ENCODE measurements at regions not wholly inside any gene's neighbourhood (a gene's known extent, or its start where the extent isn't known, plus 50 kb on each side); places are given as distances from the start of the nearest gene placed in this dataset.

DNA sequence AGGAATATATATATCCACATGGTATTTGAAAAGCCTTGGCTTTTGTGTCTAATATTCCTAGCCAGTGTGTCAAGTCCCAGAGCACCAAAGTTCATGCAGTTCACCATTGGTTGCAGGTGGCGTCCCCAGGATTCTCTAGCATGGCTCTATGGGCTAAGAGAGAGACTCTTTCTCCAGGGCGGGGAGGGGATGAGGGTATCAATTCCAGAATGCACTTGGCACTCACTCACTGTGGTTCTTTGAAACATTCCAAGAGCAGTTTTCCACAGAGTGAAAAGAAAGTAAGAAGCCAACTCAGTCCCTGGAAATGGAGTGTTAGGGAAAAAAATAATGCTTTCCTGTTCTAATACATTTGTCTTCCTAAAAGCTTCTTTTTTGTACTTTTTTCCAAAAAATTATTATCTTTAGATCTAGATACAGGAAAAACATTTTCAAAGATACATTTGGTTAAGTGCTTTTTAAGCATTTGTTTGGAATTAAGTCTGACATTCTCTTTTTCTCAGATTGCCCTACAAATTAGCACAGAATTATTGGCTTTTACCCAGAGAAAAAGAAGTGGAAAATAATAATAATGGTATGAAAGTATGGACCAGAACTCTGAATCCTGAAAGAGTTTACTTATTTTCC is 239.9 kb downstream of the PAX3 start:
- DNase-seq = no peak

DNA sequence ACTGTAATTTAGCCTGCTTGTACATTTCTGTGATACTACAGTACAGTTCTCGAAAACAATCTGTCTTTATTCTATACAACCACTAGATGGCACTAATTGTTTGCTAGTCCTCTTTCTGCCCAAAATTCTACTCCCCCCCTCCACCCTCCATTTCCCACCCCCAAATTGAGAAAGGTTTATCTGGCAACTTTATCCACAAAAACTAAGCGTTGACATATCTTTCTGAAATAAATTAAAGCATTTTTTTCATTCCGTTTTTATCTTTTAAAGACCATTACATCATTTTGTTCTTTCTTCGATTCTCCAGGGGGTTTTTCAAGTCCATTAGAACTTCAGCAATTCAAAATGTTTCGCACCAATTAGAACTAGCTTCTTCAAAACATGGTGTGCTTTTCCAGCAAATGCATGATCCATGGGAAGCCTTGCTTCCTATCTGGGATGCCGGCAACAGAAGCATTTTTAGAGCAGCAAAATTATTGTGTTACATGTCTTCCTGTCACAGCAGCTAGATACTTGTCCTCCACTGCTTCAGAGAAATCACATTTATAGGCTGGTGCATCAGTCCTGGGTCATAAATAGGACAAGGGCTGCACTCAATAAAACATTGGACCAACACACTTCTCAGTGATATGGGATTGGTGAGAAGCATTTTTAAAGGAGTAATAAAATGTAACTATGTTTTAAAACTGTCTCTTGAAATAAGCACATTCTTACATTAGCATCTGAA is 241.3 kb downstream of the PAX3 start:
- DNase-seq = no peak

DNA sequence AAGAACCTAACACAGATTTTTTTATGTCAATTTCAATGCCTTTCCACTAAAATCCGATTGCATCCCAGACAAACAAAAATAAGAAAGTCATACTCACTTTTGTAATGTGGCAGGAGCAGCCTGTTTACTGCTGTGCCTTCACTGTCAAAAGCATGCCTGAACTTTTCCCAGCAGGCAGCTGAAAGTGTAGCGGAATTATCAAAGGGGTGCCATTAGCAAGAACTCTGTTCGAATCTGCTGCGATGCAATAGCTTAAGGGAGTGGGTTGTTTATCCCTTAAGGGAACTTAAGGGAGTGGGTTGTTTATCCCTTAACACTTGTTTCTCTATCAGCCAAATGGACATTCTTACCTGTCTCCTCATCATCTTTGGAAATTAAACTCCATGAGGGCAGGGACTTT is 243.5 kb downstream of the PAX3 start:
- no peak for DNase-seq

DNA sequence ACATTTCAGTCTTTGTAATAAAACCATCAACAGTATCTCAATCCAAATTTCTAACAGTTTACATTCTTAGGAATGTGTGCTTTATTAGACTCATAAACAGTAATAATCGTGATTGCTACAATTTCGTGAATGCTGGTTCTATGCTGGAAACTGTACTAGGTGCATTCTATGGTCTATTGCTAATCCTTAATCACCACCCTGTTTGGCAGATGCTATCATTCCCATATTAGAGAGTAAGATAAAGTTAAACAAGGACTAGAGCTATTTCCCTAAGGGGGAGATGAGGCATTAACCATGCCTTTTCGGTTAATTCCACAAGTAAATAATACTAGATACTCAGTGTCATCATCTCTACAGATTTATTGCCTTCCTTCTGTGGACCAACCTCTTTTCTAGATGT is 244.0 kb downstream of the PAX3 start:
- DNase-seq = no peak

GRCh38 chr2:222052934-222053367 is 245.8 kb downstream of the PAX3 start:
- no peak for DNase-seq

DNA sequence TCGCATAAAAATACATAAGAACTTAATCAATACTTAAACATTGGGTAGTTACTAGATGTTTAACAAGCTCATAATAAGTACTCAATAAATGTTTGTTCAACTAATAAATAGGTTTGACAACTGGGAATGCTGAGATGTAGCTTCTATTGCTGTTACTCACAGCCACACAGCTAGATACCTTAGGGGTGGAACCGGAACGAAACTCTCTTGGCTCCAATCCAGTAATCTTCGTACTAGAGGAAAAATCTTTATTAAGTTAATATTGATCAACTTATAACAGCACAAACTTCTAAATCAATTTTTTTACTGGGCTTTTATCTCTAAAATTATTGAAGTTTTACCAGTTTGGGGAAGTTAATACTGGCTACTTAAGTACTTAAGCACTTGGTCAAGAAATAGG is 247.8 kb downstream of the PAX3 start:
- DNase-seq = no peak

DNA sequence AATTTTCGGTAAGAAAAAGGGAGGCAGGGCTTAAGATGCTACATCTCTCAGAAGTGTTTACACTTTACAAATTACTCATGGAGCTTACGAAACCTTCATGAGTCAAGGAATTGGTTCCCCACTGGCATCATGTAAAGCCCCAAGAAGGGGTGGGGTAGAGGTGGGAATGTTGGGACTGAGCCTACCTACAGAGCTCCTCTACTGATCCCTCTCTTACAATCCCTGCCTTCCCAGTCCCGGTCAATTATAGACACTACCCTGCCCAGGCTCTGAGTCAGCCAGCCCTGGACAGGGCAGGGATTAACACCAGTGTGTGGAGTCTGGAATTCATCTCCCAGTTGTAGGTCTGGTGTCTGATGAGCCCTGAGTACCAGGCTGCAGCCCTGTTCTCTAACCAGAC is 248.9 kb downstream of the PAX3 start:
- DNase-seq = no peak

- DNase-seq = no peak
These were observed 254.9 kb downstream of the PAX3 start for GRCh38 chr2:222043897-222044296.

DNA sequence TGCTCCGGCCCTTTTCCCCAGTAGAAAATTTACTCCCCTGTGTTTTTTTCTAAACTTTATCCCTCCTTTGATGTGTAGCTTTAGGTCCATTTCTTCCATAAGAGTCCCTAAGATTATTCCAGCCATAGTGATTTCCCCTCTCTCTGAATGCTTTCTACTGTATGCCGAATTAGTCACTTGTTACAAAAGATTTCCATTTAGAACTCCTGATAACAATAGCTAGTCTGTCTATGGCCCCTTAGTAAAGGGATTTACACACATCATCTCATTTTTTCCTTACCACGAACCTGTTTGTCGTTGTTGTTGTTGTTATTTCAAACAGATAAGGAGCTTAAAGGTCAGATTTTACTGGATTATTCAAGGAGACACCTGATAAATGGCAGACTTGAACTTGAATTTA is 256.1 kb downstream of the PAX3 start:
- DNase-seq = no peak

DNA sequence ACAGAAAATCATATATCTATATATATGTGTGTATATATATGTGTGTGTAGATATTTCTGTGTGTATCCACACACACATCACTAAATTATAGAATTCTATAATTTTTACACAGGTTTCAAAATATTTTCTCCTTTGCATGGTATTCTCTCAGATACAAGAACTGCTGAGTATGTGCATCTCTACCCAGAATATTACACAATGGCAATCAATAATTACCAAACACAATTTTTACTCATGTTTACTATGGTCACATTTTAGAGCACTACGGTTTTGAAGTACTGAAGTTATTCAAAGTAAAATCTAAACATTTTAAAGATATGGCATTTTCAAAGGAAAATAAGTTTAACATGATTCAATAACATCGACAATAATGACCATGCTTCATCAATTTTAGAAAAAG is 258.5 kb downstream of the PAX3 start:
- DNase-seq = no peak

DNA sequence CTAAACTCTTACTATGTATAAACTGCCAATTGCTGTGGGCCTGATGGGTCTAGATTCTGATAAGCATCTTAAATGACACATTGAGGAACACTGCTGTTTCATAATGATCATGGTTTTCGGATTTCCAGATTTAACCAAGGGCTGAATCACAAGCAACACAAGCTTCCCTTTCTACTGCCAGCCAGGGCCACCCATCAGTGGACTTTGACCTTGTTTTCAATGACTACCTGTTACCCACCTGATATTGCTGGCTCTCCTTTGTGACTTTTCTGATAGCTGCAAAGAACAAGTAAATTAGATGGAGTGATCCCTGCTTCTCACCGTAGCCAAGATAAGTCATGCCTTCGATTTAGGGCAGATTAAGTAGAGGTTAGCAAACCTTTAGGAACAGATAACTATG is 259.0 kb downstream of the PAX3 start:
- DNase-seq = no peak

DNA sequence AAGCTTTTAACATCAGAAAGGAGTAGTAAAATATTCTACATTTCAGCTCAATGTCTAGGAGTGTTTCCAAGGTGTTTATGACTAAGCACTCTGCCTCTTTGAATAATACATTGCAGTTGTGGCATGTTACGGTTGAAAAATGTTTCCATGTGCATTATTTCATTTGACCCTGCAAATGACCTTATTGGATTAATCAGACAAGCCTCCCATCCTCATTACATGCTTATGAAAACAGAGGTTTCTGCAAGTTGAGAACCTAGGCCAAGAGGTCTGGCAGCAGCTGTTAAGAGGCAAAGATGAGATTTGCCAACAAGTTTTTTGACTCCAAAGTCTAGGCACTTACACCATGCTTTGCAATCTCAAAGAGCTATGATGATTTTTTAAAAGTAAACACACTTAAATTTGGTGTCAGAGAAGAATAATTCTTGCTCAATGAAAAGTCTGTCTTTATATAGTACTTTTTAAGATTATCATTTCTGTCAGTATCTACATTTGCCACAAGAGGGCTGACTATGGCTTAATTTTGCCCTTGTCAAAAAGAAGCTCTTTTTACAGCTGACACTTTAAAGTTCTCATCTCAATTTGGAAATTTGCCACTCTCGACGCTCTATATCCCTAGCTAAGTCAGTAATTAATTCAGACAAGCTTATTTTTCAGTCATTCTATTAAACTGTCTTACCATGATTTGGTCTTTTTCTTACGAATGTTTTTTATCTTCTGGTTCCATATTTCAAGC is 260.6 kb downstream of the PAX3 start:
- peak; percentile 9 for DNase-seq

GRCh38 chr2:222037211-222037610 is 261.6 kb downstream of the PAX3 start:
- DNase-seq = no peak

DNA sequence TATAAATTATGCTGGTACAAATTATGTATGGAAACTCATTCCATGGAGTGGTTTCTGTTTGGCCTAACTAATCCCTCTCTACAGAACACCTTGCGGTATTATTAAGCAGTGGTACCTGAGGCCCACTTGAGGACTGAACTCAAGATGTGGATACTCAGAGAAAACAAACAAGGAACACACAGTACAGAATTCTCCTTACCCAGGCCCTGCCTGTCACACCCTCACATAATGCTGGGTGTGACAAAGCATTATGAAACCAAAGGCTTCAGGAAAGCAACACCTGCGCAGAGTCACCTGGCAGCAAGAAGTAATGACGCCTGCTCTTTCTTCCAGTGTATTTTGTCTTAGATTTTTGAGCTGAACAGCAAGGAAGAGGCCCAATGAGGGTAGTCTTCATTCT is 264.7 kb downstream of the PAX3 start:
- no peak for DNase-seq

GRCh38 chr2:222033541-222033940 is 265.3 kb downstream of the PAX3 start:
- DNase-seq = no peak

GRCh38 chr2:222025881-222026271 is 272.9 kb downstream of the PAX3 start:
- DNase-seq = no peak

GRCh38 chr2:222024932-222025880 is 273.6 kb downstream of the PAX3 start:
- DNase-seq = peak; percentile 4

DNA sequence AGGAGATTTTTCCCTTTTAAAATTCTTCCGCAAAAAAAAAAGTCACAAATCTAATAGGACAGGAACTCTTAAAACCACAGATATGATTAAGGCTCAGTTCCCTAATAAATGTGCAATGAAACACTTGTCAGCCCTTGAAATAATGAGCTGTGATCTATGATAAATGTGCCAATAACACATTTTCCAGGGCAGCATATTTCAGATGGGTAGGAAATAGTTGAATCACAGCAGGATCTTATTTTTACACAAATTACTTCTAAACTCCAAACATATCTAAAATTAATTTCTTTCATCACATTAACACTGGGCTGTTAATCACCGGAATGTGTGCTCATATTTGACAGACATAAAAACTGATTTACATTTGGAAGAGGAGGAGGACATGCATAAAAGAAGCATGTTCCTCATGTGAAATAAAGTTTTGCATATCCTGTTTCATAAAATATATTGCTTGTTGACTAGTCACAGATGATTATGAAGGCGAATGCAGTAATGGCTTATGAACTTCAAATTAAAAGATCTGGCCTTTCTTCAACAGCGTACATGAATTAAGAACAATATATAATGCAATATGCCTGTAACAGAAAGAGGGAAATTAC is 281.4 kb downstream of the PAX3 start:
- no peak for DNase-seq

- no peak for DNase-seq
These were observed 284.9 kb downstream of the PAX3 start for GRCh38 chr2:222013889-222014288.

DNA sequence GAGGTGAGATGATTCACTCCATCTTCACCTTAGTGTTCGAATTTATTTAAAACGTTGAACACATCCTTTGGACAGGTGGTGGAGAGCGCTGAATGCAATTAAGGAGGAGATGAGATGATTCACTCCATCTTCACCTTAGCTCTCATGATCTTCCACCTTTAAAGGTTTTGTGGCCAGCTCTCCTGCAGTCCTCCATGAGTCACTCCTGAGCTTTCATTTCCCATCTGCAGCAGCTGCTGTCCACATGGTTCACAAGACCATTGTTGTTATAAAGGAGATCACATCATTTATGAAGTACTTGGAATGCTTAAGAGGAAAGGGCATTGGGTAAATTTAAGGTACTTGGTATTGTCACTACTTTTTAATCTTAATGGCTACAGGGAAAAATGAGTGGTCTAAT is 298.5 kb downstream of the PAX3 start:
- no peak for DNase-seq

GRCh38 chr2:221999717-222000116 is 299.1 kb downstream of the PAX3 start:
- DNase-seq = no peak

DNA sequence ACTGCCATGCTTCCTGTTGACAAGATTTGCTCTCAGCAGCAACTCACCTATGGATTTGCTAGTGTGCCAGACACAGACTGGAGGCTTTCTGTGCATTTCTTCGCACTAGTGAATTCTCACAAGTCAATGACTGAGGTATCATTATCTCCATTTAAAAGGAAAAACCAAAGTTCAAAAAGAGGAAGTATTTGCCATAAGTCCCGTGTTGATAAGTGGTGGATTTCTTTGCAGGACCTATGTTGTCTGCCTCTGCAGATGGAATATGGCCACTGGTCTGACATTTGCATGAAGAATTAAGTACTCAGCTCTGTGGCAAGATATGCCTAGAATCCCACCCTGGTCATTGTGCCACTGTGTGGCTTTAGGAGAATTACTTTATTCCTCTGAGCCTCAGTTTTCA is 299.6 kb downstream of the PAX3 start:
- DNase-seq = no peak

- no peak for DNase-seq
These were observed 301.1 kb downstream of the PAX3 start for GRCh38 chr2:221997683-221998082.
